DMS53 (cell line): ENCODE measurements at regions not wholly inside any gene's neighbourhood (a gene's known extent, or its start where the extent isn't known, plus 50 kb on each side); places are given as distances from the start of the nearest gene placed in this dataset.
"Not testable (repeated sequence)": the region's sequence is repeated elsewhere in the genome, so short reads cannot be mapped to it uniquely, and the experiment has no call there.

Experiments
- DNase-seq: peaks from one replicate; lab custom pipeline; 2025; lab: John Stamatoyannopoulos, UW

GRCh38 chr10:90180886-90181691 lies 479.7 kb downstream of the KIF20B start:
- no peak for DNase-seq

DNA sequence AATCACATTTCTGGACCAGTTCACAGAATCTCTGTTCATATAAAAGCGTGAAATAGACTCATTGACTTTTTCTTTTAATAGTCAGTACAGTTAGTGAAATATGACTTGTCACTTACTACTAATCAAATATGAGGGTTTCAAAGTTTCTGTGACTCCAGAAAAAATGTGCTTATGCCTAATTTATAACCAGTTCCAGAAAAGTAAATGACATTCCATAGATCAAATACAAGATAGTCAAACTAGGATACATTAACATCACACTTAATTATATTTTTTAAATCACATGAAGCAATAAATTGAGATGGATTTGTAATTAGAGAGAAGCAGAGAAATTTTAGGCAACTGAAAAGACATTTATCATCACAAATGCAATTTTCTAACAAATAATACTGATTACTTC lies 491.4 kb downstream of the KIF20B start:
- DNase-seq = no peak

DNA sequence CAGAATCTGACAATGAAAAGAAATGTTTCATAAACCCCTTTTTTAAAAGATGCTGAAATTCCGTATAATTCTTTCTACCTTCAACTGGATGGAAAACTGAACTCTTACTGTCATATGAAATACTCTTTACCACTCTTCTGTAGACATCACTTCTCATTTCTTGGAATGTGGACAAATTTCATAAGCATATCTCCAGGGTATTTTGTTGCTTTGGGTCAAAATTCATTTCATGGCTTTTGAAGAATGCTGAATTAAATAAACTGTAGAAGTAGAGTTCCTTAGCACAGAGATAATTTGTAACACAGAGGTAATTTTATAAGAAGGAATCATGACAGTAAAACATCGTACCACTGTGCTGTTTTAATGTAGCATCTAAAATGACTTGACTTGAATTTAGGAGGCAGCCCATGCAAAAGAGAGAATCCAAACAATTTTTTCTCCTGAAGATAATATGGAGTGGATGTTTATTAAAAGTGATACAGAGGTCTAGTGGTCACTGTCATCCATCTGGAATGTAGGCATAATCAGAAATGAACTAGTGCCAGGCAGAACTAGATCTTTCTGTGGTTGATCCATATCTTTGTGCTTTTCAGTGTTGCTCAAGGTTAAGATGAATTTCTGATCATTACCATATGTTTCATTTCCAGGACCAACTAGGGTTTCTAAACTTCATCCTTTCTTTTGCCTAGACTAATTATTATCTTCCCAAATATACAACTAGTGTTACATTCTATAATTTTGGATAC lies 492.0 kb downstream of the KIF20B start:
- no peak for DNase-seq

DNA sequence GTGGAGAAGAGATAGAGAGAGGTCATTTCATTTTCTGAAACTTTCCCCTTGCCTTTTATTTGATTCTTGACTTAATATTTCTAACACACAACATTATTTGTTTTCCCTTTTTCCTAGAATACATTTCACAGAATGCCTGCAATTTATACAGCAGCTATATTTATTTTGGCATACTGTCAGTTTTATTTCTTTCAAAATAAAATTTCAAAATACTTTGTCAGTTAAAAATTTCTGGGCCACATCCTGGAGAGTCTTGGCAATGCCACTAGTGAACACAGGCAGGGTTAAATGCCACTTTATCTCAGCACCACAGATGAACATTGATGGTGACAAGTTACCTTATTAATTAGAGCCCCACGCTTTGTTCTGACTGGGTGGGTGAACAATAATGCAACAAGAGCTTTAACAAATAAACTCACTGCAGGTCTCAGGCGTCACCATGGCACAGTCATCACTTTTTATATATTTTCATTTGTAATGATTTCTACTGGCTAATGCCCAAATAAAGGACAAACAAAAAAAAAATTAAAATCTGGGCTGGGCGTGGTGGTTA lies 494.0 kb downstream of the KIF20B start:
- DNase-seq = no peak

GRCh38 chr10:90197766-90198165 lies 496.4 kb downstream of the KIF20B start:
- DNase-seq = peak; percentile 8

GRCh38 chr10:90199093-90199492 lies 497.7 kb downstream of the KIF20B start:
- no peak for DNase-seq

GRCh38 chr10:90199513-90199912 lies 498.1 kb downstream of the KIF20B start:
- no peak for DNase-seq

GRCh38 chr10:90204131-90204955 lies 503.0 kb downstream of the KIF20B start:
- no peak for DNase-seq

GRCh38 chr10:90204956-90205314 lies 503.5 kb downstream of the KIF20B start:
- no peak for DNase-seq

DNA sequence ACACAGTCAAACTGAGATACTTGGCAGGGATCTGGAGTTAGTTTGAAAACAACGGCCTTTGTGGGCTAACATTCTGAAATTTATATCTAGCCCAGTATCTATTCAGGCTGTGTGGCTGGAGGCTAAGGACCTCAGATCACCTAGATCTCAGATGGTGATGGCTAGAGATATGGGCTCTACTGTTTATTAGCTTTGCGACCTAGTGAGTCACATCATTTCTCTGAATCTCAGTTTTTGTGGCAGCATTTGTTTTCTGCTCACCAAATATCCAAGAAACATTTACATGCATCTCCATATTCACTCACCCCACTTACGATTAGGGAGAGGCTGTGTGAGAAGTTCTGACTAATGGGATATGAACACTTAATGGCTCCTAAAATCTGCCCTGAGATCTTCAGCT lies 503.9 kb downstream of the KIF20B start:
- DNase-seq = no peak

DNA sequence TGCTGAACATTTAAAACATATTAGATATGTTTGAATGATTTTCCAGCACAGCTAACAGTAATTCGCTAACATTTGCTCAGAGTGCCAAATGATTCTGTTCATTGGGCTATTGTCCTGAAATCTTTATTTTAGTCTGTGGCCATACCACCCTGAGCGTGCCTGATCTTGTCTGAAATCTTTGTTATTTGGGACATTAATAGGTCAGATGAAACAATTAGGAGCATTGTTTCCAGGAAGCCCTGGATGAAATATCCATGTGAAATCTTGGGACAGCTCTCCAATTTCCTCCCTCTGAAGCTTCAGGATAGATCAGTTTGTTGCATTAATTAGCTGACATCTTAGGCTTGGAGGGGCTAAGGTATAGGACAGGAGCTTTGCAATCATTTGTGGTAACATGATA lies 512.0 kb downstream of the KIF20B start:
- DNase-seq = no peak

DNA sequence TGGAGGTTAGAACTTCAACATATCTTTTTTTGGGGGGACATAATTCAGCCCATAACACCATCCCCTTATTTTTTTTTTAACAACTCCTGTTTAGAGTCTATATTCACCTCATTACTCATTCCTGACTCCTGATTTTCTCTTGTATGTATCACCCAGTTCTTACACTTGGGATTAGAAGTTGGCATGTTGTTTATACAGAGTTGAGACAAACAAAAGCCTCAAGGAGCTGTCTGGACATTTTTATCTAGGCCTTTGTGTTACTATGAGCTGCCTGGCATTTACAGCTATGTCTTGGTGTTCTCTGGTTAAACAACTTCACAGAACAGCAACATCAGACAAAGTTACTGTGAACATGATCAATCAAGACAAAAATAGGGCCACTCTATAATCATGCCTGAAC lies 517.5 kb downstream of the KIF20B start:
- no peak for DNase-seq

GRCh38 chr10:90222372-90222771 lies 521.0 kb downstream of the KIF20B start:
- no peak for DNase-seq

DNA sequence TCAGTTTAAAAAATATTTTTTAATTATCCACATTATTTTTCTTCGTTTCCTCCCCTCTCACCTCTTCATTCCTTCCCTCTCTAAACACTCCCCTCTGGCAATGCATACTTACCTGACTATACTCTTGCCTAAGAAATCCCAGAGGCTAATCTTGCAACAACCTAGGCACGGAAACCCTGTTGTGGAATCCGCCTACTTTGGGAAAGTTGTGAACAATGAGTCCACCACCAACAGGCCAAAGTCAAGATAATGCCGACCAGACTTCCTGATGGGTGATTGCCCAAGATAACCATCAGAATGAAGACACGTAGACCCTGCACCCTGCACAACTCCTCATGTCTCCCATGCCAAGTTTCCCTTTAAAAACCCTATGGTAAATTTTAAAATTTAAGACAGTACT lies 521.5 kb downstream of the KIF20B start:
- DNase-seq = no peak

GRCh38 chr10:90224791-90225566 lies 523.6 kb downstream of the KIF20B start:
- DNase-seq = no peak

DNA sequence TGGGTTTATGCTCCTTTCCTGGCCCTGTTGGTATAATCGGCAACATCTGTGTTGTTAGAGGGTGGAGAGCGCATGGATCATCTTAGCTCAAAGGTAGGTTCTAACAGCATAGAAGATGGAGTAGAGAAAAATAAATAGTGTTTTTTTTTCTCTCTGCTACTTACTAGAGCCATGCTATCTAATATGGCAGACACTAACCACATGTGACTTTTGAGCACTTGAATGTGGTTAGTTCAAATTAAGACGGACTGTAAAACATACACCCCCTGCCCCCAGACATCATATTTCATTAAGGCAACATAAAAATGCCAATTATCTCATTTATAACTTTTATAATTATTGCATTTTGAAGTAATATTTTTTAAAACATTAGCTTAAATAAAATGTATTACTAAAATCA lies 525.1 kb downstream of the KIF20B start:
- DNase-seq = no peak

- peak; percentile 5 for DNase-seq
These were observed 525.8 kb downstream of the KIF20B start for GRCh38 chr10:90227217-90227656.

- DNase-seq = no peak
These were observed 526.4 kb downstream of the KIF20B start for GRCh38 chr10:90227786-90228185.

GRCh38 chr10:90229486-90229885 lies 528.1 kb downstream of the KIF20B start:
- DNase-seq = no peak

DNA sequence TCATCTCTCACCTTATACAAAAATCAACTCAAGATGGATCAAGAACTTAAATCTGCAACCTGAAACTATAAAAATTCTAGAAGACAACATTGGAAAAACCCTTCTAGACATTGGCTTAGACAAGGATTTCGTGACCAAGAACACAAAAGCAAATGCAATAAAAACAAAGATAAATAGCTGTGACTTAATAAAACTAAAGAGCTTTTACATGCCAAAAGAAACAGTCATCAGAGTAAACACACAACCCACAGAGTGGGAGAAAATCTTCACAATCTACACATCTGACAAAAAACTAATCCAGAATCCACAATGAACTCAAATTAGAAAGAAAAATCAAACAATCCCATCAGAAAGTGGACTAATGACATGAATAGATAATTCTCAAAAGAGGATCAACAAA lies 532.4 kb downstream of the KIF20B start:
- not testable (repeated sequence) for DNase-seq

DNA sequence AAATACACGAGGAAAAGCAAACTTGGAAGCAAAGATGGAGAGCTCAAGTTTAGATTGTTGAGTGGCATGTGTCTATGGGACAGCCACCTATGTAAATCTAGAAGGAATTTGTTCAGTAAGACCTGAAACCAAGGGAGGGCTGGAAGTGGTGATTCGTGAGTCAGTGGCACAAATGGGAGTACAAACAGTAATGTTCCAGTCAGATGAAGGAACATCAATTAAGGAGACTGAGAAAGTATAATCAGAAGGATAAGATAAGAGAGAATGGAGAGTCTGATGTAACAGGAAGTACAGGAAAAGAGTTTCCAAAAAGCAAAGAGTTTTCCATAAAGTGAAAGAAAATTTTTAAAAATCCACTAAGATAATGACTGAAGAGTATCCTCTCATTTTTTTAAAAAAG lies 544.2 kb downstream of the KIF20B start:
- no peak for DNase-seq

DNA sequence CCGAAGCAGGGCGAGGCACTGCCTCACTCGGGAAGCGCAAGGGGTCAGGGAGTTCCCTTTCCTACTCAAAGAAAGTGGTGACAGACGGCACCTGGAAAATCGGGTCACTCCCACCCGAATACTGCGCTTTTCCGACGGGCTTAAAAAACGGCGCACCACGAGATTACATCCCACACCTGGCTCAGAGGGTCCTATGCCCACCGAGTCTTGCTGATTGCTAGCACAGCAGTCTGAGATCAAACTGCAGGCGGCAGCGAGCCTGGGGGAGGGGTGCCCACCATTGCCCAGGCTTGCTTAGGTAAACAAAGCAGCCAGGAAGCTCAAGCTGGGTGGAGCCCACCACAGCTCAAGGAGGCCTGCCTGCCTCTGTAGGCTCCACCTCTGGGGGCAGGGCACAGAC lies 549.4 kb downstream of the KIF20B start:
- DNase-seq = not testable (repeated sequence)
